Tibial nerve (tissue), 4 donors: ENCODE measurements at regions not wholly inside any gene's neighbourhood (a gene's known extent, or its start where the extent isn't known, plus 50 kb on each side); places are given as distances from the start of the nearest gene placed in this dataset.

Source experiments
- DNase-seq, 2 donors: peaks; one replicate each; pipeline ENCODE4 v3.0.0-alpha.2; 2019; ENCODE audit warnings: low spot score in 2 of 2
- H3K27ac ChIP-seq, 4 donors: fragments of 200-600 bp; sonication (generic) in 3 of 4; one replicate each; pipeline ENCODE4 v1.5.1; 2017 to 2019; ENCODE audit warnings: mild to moderate bottlenecking in 1 of 4
- H3K27me3 ChIP-seq, 2 donors: fragments of 200-600 bp; sonication (generic) in 1 of 2; one replicate each; pipeline versions ENCODE4 v1.5.1 to v1.6.0; 2017 to 2019
- H3K36me3 ChIP-seq, 3 donors: fragments of 200-600 bp; sonication (generic); one replicate each; pipeline ENCODE4 v1.5.1; 2018 to 2019
- H3K4me1 ChIP-seq, 4 donors: fragments of 200-600 bp; sonication (generic) in 3 of 4; one replicate each; pipeline ENCODE4 v1.5.1; 2017 to 2019
- H3K4me3 ChIP-seq, 4 donors: fragments of 200-600 bp; sonication (generic) in 3 of 4; one replicate each; pipeline ENCODE4 v1.5.1; 2017 to 2019; ENCODE audit warnings: mild to moderate bottlenecking in 1 of 4, moderate library complexity in 1 of 4
- H3K9me3 ChIP-seq, 4 donors: fragments of 200-600 bp; sonication (generic) in 3 of 4; one replicate each; pipeline ENCODE4 v1.5.1; 2017 to 2019
- EP300 ChIP-seq, 2 donors: sonication (generic); formaldehyde crosslinking; IDR thresholded peaks; one replicate each; pipeline ENCODE4 v1.6.1; 2017; ENCODE audit warnings: antibody characterized with exemption in 2 of 2, mild to moderate bottlenecking in 1 of 2
- POLR2A ChIP-seq, 2 donors: fragments of 450-650 bp; IDR thresholded peaks; one replicate each; pipeline ENCODE4 v1.6.1; 2017; ENCODE audit warnings: antibody characterized with exemption in 2 of 2, mild to moderate bottlenecking in 2 of 2, moderate library complexity in 2 of 2
- whole genome bisulfite sequencing, 2 donors: methylation state at CpG; one replicate each; pipeline ENCODE4 v1.1.5; 2018; 5-methylcytosine and 5-hydroxymethylcytosine counted together
- TF ChIP-seq, protein P1 (sequence below), 5 experiments: fragments of 200-600 bp in 3 of 5; fragments of 450-650 bp in 2 of 5; sonication (generic) in 3 of 5; IDR thresholded peaks; one replicate each; pipeline ENCODE4 v1.5.1; 2016 to 2019; ENCODE audit warnings: antibody characterized with exemption in 5 of 5, mild to moderate bottlenecking in 3 of 5, moderate library complexity in 2 of 5

DNA sequence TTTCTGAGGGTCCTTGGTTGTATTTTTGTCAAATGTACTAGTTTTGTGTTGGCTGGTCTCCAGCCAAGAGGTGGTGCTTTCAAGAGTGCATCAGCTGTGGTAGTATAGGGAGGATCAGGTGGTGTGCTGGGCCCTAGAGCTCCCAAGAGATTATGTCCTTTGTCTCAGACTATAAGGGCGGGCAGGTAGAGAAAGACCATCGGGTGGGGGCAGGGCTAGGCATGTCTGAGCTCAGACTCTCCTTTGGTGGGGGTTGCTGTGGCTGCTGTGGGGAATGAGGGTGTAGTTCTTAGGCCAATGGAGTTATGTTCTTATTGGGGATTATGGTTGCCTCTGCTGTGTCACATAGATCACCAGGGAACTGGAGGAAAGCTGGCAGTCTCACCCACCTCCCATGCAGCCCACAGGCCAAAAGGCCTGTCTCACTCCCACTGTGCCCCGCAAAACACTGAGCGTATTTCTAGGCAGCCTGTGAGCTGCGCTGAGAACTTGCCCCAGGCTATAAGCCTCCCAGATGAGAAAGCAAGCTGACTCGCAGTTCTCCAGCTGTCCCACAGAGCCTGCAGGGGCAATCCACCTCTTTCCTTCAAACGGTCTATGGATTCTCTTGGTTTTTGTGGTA, 1066.7 kb downstream of the GRM8 start:
- Histone ChIP-seq H3K4me3 (no peak overlapping the region), H3K9me3 (peaks cover 0 to 9% (median 0%) of the 10 kb centered on the region in 4 donors), H3K36me3 (no peaks in the 10 kb centered on the region), H3K4me1 (peaks cover 0 to 9% (median 0%) of the 10 kb centered on the region in 4 donors), H3K27me3 (no peaks in the 10 kb centered on the region), H3K27ac (no peak overlapping the region)
- TF ChIP-seq EP300 (IDR thresholded peaks at IDR 0.05), result no peak
- TF ChIP-seq POLR2A (IDR thresholded peaks at IDR 0.05), result no peak
- TF ChIP-seq, protein P1, sequence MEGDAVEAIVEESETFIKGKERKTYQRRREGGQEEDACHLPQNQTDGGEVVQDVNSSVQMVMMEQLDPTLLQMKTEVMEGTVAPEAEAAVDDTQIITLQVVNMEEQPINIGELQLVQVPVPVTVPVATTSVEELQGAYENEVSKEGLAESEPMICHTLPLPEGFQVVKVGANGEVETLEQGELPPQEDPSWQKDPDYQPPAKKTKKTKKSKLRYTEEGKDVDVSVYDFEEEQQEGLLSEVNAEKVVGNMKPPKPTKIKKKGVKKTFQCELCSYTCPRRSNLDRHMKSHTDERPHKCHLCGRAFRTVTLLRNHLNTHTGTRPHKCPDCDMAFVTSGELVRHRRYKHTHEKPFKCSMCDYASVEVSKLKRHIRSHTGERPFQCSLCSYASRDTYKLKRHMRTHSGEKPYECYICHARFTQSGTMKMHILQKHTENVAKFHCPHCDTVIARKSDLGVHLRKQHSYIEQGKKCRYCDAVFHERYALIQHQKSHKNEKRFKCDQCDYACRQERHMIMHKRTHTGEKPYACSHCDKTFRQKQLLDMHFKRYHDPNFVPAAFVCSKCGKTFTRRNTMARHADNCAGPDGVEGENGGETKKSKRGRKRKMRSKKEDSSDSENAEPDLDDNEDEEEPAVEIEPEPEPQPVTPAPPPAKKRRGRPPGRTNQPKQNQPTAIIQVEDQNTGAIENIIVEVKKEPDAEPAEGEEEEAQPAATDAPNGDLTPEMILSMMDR (IDR thresholded peaks at IDR 0.05), result no peak
- DNase-seq, result no peak
- WGBS, 2 donors, result 35 to 44% methylated on average over 7 of the region's 7 CpGs

DNA sequence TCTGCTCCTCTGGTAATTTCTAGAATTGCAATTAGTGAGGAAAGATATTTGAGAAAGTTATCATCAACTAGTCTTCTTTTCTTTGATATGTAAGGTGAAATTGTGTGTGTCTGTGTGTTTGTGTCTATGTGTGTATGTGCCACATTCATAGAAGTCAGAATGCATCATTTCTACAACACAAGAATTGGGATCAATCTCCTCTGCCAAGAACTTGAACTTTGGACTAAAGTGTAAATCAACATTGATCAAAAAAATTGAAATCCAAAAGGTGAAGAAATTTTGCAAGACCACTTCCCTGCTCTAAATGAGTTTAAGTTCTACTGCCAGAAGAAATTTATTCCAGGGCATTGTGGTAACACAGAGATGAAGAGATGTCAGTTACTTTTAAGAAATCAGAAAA, 1072.8 kb downstream of the GRM8 start:
- peaks cover 0 to 7% (median 0%) of the 10 kb centered on the region in 4 donors for H3K9me3 ChIP-seq
- no peaks in the 10 kb centered on the region for H3K4me1 ChIP-seq
- H3K36me3 ChIP-seq, result no peaks in the 10 kb centered on the region
- TF ChIP-seq EP300 (IDR thresholded peaks at IDR 0.05), result no peak
- no peaks in the 10 kb centered on the region for H3K27me3 ChIP-seq
- no peak for DNase-seq
- no peak overlapping the region for H3K4me3 ChIP-seq
- no peak overlapping the region for H3K27ac ChIP-seq

DNA sequence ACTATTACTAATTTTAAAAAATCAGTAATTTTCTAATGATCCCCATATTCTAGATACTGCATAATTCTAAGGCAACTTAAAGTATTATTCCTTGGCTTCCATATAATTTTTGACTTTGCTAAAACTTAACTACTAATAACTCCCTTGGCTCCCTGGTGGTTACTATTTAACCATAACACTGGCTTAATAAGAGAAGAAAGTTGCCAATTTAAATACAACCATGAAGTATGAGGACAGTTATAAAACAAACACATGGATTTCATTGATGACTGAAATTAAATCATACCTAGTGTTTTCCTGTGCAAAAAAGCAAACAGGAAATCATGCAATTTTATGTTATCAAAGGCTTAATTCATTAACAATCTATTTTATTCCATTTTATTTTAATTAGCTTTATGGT, 1073.9 kb downstream of the GRM8 start:
- DNase-seq, result no peak
- Histone ChIP-seq H3K4me3 (no peak overlapping the region), H3K4me1 (no peaks in the 10 kb centered on the region), H3K36me3 (no peaks in the 10 kb centered on the region), H3K27me3 (no peaks in the 10 kb centered on the region), H3K9me3 (peaks cover 0 to 7% (median 0%) of the 10 kb centered on the region in 4 donors), H3K27ac (no peak overlapping the region)
- TF ChIP-seq, protein P1 (IDR thresholded peaks at IDR 0.05), result no peak
- TF ChIP-seq EP300 (IDR thresholded peaks at IDR 0.05) (no peak), POLR2A (IDR thresholded peaks at IDR 0.05) (no peak)

DNA sequence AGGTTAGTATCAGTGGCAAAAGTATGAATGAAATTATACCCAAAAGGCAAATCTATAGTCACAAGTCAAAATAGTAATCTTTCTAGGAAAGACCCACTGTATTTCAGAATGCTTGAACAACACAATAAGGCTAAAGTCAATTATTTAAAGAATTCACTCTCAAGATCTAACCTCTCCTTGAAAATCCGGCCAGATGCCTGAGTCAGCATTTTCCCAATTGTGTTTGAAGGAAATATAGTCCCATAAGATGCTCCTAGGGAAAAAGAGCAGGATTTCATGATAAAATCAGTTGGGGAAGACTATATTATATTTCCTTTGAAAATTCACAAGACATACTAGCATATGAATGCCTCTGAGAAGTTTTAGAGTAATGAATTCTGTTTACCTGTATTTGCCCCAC, 1075.0 kb downstream of the GRM8 start:
- Histone ChIP-seq H3K4me1 (no peaks in the 10 kb centered on the region), H3K27ac (no peak overlapping the region), H3K4me3 (no peak overlapping the region), H3K9me3 (peaks cover 0 to 8% (median 0%) of the 10 kb centered on the region in 4 donors), H3K27me3 (no peaks in the 10 kb centered on the region), H3K36me3 (no peaks in the 10 kb centered on the region)
- TF ChIP-seq EP300 (IDR thresholded peaks at IDR 0.05), result no peak
- TF ChIP-seq POLR2A (IDR thresholded peaks at IDR 0.05), result no peak
- TF ChIP-seq, protein P1 (IDR thresholded peaks at IDR 0.05), result no peak
- no peak for DNase-seq
- WGBS, 2 donors, result 13 to 28% methylated on average over 1 of the region's 1 CpG

DNA sequence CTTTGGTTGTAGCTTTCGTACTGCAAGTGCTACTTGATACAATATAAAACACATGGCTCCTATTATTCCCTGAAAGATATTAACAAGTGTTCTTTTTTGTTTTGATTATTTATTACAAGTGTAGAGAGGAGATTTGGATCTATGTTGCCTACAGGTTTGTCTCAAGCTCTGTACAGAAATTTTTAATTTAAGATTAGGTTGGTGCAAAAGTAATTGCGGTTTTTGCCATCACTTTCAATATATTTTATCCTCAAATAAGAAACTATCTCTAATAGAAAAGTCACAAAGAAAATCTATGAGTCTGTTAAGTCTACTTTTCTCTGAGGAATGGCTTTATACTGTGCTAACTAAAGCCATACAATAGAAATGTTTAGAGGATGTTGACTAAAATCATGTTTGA, 1086.1 kb downstream of the GRM8 start:
- WGBS, 2 donors, result 79 to 84% methylated on average over 2 of the region's 2 CpGs
- no peak overlapping the region for H3K4me3 ChIP-seq
- TF ChIP-seq POLR2A (IDR thresholded peaks at IDR 0.05) (no peak), EP300 (IDR thresholded peaks at IDR 0.05) (no peak)
- TF ChIP-seq, protein P1 (IDR thresholded peaks at IDR 0.05), result no peak

DNA sequence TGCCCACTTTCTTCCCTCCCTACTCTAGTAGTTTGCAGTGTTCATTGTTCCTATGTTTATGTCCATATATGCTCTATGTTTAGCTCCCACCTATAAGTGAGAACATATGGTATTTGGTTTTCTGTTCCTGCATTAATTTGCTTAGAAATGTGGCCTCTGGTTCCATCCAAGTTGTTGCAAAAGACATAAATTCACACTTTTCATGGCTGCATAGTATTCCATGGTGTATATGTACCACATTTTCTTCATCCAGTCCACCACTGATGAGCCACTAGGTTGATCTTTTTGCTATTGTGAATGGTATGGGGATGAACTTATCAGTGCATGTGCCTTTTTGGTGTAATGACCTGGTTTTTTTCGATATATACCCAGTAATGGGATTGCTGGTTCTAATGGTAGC, 1089.1 kb downstream of the GRM8 start:
- no peak for TF ChIP-seq EP300 (IDR thresholded peaks at IDR 0.05)
- TF ChIP-seq, protein P1 (IDR thresholded peaks at IDR 0.05), result no peak
- TF ChIP-seq POLR2A (IDR thresholded peaks at IDR 0.05), result no peak
- no peaks in the 10 kb centered on the region for H3K27me3 ChIP-seq
- no peaks in the 10 kb centered on the region for H3K4me1 ChIP-seq
- DNase-seq, result no peak
- H3K27ac ChIP-seq, result no peak overlapping the region
- no peaks in the 10 kb centered on the region for H3K36me3 ChIP-seq
- H3K4me3 ChIP-seq, result no peak overlapping the region
- 68 to 75% methylated on average over 1 of the region's 1 CpG for WGBS, 2 donors
- H3K9me3 ChIP-seq, result peaks cover 0 to 7% (median 1%) of the 10 kb centered on the region in 4 donors

More for the DNA sequence above, 1086.1 kb downstream of the GRM8 start:
- Histone ChIP-seq H3K27ac (no peak overlapping the region), H3K27me3 (no peaks in the 10 kb centered on the region), H3K4me1 (no peaks in the 10 kb centered on the region), H3K9me3 (peaks cover 0 to 7% (median 0%) of the 10 kb centered on the region in 4 donors), H3K36me3 (no peaks in the 10 kb centered on the region)
- no peak for DNase-seq
